ENCODE measurements at regions not wholly inside any gene's neighbourhood (a gene's known extent, or its start where the extent isn't known, plus 50 kb on each side); places are given as distances from the start of the nearest gene placed in this dataset.

DNA sequence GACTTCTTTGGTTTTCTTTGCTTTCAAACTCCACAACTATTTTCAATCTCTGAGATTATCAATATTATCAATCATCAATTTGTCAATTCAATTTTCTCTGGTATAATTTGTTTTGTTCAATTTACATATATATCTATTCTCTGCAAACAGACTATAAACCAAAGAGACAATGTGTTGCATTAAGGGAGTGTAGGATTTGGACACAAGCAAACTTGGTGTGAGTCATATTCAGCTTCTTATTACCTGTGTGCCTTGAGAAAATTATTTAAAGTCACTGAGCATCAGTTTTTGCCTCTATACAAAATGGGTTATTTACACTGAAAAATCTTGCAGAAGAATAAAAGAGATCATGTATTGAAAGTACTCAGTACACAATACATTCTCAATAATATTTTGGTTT is 177.8 kb downstream of the NECTIN3 start:
- Histone ChIP-seq H3K4me3 (ENCODE audit: low read length) (no peak overlapping the region), H3K9me3 (ENCODE audit: control insufficient read depth, insufficient read depth, low read length) (no peaks in the 10 kb centered on the region), H3K27ac (ENCODE audit: low read length) (no peak overlapping the region), H3K36me3 (ENCODE audit: control insufficient read depth, insufficient read depth, low read length) (no peaks in the 10 kb centered on the region), H3K27me3 (ENCODE audit: control insufficient read depth, insufficient read depth, low read length) (no peaks in the 10 kb centered on the region), H3K4me1 (ENCODE audit: control insufficient read depth, insufficient read depth, low read length) (no peaks in the 10 kb centered on the region)
- intact Hi-C loops (cut with micrococcal nuclease): no loop called here
- no peaks in the 10 kb centered on the region for H3K36me3 Mint-ChIP-seq
- no peak for ATAC-seq
- no peak overlapping the region for H3K27ac Mint-ChIP-seq
- no peak for DNase-seq
- peaks cover 0 to 2% of the 10 kb centered on the region in 2 donors for H3K27me3 Mint-ChIP-seq (ENCODE audit: low read depth in 2 of 2)
- H3K4me1 Mint-ChIP-seq: peaks cover 23 to 32% of the 10 kb centered on the region in 2 donors
- H3K4me3 Mint-ChIP-seq: no peak overlapping the region
- TF ChIP-seq CTCF (IDR thresholded peaks at IDR 0.05): no peak
- no peaks in the 10 kb centered on the region for H3K9me3 Mint-ChIP-seq

DNA sequence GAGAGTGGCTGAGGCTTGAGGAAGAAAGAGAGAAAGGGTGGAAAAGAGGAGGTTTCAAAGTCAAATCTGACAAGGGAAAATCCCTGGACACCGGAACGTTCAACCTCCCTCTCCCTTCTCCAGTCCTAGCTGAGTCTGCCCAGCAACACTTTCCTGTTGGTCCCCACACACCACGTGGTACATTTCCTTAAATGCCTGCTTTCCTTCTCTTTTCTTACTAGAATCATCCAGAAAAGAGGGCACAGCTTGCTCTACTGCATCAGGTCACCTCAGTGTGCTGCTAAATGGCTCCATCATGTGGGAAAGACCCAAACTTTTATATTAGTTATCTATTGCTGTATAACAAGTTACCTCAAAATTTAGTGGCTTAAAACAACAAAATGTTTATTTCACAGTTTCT is 181.2 kb downstream of the NECTIN3 start:
- no peak overlapping the region for H3K4me3 ChIP-seq (ENCODE audit: low read length)
- H3K4me1 ChIP-seq (ENCODE audit: control insufficient read depth, insufficient read depth, low read length): no peaks in the 10 kb centered on the region
- 38% methylated on average over 3 of the region's 3 CpGs for WGBS (ENCODE audit: insufficient coverage)
- H3K27me3 ChIP-seq (ENCODE audit: control insufficient read depth, insufficient read depth, low read length): no peaks in the 10 kb centered on the region
- Mint-ChIP-seq H3K4me3 (no peak overlapping the region), H3K9me3 (no peaks in the 10 kb centered on the region), H3K36me3 (no peaks in the 10 kb centered on the region), H3K27me3 (ENCODE audit: low read depth in 2 of 2) (peaks cover 0 to 2% of the 10 kb centered on the region in 2 donors), H3K27ac (no peak overlapping the region), H3K4me1 (peaks cover 18 to 21% of the 10 kb centered on the region in 2 donors)
- H3K27ac ChIP-seq (ENCODE audit: low read length): no peak overlapping the region
- TF ChIP-seq CTCF (IDR thresholded peaks at IDR 0.05): no peak
- no peaks in the 10 kb centered on the region for H3K9me3 ChIP-seq (ENCODE audit: control insufficient read depth, insufficient read depth, low read length)
- DNase-seq (peak in 1 of 2 donors; percentile 10), ATAC-seq (peak in 1 of 3 donors; percentile 37)
- no peaks in the 10 kb centered on the region for H3K36me3 ChIP-seq (ENCODE audit: control insufficient read depth, insufficient read depth, low read length)
- intact Hi-C loops (cut with micrococcal nuclease): no loop called here

- ATAC-seq (peak in 1 of 3 donors; percentile 43), DNase-seq (no peak)
- no peaks in the 10 kb centered on the region for H3K27me3 ChIP-seq (ENCODE audit: control insufficient read depth, insufficient read depth, low read length)
- no peaks in the 10 kb centered on the region for H3K36me3 ChIP-seq (ENCODE audit: control insufficient read depth, insufficient read depth, low read length)
- H3K4me3 ChIP-seq (ENCODE audit: low read length): no peak overlapping the region
- Mint-ChIP-seq H3K36me3 (no peaks in the 10 kb centered on the region), H3K27me3 (ENCODE audit: low read depth in 2 of 2) (peaks cover 0 to 2% of the 10 kb centered on the region in 2 donors), H3K9me3 (no peaks in the 10 kb centered on the region), H3K4me3 (peak overlapping the region; percentile 37), H3K27ac (no peak overlapping the region), H3K4me1 (peaks cover 14 to 17% of the 10 kb centered on the region in 2 donors)
- 34% methylated on average over 2 of the region's 2 CpGs for WGBS (ENCODE audit: insufficient coverage)
- intact Hi-C loops (cut with micrococcal nuclease): no loop called here
- H3K27ac ChIP-seq (ENCODE audit: low read length): no peak overlapping the region
- TF ChIP-seq CTCF (IDR thresholded peaks at IDR 0.05): no peak
- no peaks in the 10 kb centered on the region for H3K4me1 ChIP-seq (ENCODE audit: control insufficient read depth, insufficient read depth, low read length)
- no peaks in the 10 kb centered on the region for H3K9me3 ChIP-seq (ENCODE audit: control insufficient read depth, insufficient read depth, low read length)
Observed at GRCh38 chr3:111253733-111254132, 182.1 kb downstream of the NECTIN3 start.

GRCh38 chr3:111260878-111261277 is 189.3 kb downstream of the NECTIN3 start:
- no peak overlapping the region for H3K4me3 ChIP-seq (ENCODE audit: low read length)
- TF ChIP-seq CTCF (IDR thresholded peaks at IDR 0.05): no peak
- H3K36me3 Mint-ChIP-seq: no peaks in the 10 kb centered on the region
- H3K27me3 ChIP-seq (ENCODE audit: control insufficient read depth, insufficient read depth, low read length): no peaks in the 10 kb centered on the region
- ATAC-seq (no peak), DNase-seq (peak in 1 of 2 donors; percentile 21)
- intact Hi-C loops (cut with micrococcal nuclease): no loop called here
- H3K9me3 ChIP-seq (ENCODE audit: control insufficient read depth, insufficient read depth, low read length): no peaks in the 10 kb centered on the region
- H3K4me1 Mint-ChIP-seq: peaks cover 0 to 5% of the 10 kb centered on the region in 2 donors
- H3K36me3 ChIP-seq (ENCODE audit: control insufficient read depth, insufficient read depth, low read length): no peaks in the 10 kb centered on the region
- no peaks in the 10 kb centered on the region for H3K4me1 ChIP-seq (ENCODE audit: control insufficient read depth, insufficient read depth, low read length)
- H3K9me3 Mint-ChIP-seq: no peaks in the 10 kb centered on the region
- H3K27me3 Mint-ChIP-seq (ENCODE audit: low read depth in 2 of 2): peaks cover 3 to 24% of the 10 kb centered on the region in 2 donors
- H3K27ac Mint-ChIP-seq: no peak overlapping the region
- no peak overlapping the region for H3K4me3 Mint-ChIP-seq
- H3K27ac ChIP-seq (ENCODE audit: low read length): no peak overlapping the region
